ENCODE measurements at regions not wholly inside any gene's neighbourhood (a gene's known extent, or its start where the extent isn't known, plus 50 kb on each side); places are given as distances from the start of the nearest gene placed in this dataset.

DNA sequence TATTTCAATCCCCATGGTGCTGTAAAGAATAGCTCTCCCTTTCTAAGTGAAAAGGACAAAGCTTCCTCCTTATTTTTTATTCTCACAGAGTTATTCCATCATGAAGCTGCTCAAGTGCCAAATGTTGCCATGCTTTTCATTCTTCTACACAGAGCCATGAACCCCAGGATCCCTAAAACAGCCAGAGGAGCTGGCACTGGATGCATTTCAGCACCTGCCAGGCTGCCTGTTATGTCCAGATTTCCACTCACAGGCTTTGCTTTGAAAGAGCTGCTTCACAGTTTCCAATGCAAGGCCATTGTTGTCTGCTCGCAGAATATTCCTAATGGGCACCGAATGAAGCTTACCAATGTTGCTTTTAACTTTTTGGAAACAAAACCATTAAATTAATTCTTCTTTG is 256.2 kb upstream of the NPSR1 start:
- Histone ChIP-seq H3K27me3 (ENCODE audit: insufficient read depth) (no peaks in the 10 kb centered on the region), H3K36me3 (ENCODE audit: insufficient read depth) (no peaks in the 10 kb centered on the region), H3K79me2 (replicated peaks; ENCODE audit: insufficient read depth) (no peaks in the 10 kb centered on the region), H3F3A (replicated peaks; ENCODE audit: low read depth) (no peaks in the 10 kb centered on the region), H3K4me3 (no peak overlapping the region), H3K9me2 (ENCODE audit: insufficient read depth) (peaks cover 11% of the 10 kb centered on the region; the same call in 1 of the 2 replicates), H3K27ac (ENCODE audit: low read depth) (no peak overlapping the region), H3K4me1 (ENCODE audit: insufficient read depth) (0 out of 2 replicates have a peak, but pooled peaks cover 3% of the 10 kb centered on the region), H3K4me2 (no peak overlapping the region), H4K20me1 (replicated peaks; ENCODE audit: insufficient read depth) (no peaks in the 10 kb centered on the region), H2AFZ (no peak overlapping the region)
- H3K4me1 Mint-ChIP-seq = peaks cover 5% of the 10 kb centered on the region; the same call in 2 of the 3 replicates
- peaks cover 16% of the 10 kb centered on the region for H3K9me3 Mint-ChIP-seq
- ATAC-seq (no peak), DNase-seq (ENCODE audit: low spot score) (no peak)
- peaks cover 2% of the 10 kb centered on the region for H3K27me3 Mint-ChIP-seq (ENCODE audit: insufficient read depth, low read depth, poor library complexity)
- H3K36me3 Mint-ChIP-seq (ENCODE audit: low read depth) = peaks cover 5% of the 10 kb centered on the region; the same call in 2 of the 3 replicates
- H3K27ac Mint-ChIP-seq = no peak overlapping the region
- H3K4me3 Mint-ChIP-seq = no peak overlapping the region
- TF ChIP-seq, protein P1, sequence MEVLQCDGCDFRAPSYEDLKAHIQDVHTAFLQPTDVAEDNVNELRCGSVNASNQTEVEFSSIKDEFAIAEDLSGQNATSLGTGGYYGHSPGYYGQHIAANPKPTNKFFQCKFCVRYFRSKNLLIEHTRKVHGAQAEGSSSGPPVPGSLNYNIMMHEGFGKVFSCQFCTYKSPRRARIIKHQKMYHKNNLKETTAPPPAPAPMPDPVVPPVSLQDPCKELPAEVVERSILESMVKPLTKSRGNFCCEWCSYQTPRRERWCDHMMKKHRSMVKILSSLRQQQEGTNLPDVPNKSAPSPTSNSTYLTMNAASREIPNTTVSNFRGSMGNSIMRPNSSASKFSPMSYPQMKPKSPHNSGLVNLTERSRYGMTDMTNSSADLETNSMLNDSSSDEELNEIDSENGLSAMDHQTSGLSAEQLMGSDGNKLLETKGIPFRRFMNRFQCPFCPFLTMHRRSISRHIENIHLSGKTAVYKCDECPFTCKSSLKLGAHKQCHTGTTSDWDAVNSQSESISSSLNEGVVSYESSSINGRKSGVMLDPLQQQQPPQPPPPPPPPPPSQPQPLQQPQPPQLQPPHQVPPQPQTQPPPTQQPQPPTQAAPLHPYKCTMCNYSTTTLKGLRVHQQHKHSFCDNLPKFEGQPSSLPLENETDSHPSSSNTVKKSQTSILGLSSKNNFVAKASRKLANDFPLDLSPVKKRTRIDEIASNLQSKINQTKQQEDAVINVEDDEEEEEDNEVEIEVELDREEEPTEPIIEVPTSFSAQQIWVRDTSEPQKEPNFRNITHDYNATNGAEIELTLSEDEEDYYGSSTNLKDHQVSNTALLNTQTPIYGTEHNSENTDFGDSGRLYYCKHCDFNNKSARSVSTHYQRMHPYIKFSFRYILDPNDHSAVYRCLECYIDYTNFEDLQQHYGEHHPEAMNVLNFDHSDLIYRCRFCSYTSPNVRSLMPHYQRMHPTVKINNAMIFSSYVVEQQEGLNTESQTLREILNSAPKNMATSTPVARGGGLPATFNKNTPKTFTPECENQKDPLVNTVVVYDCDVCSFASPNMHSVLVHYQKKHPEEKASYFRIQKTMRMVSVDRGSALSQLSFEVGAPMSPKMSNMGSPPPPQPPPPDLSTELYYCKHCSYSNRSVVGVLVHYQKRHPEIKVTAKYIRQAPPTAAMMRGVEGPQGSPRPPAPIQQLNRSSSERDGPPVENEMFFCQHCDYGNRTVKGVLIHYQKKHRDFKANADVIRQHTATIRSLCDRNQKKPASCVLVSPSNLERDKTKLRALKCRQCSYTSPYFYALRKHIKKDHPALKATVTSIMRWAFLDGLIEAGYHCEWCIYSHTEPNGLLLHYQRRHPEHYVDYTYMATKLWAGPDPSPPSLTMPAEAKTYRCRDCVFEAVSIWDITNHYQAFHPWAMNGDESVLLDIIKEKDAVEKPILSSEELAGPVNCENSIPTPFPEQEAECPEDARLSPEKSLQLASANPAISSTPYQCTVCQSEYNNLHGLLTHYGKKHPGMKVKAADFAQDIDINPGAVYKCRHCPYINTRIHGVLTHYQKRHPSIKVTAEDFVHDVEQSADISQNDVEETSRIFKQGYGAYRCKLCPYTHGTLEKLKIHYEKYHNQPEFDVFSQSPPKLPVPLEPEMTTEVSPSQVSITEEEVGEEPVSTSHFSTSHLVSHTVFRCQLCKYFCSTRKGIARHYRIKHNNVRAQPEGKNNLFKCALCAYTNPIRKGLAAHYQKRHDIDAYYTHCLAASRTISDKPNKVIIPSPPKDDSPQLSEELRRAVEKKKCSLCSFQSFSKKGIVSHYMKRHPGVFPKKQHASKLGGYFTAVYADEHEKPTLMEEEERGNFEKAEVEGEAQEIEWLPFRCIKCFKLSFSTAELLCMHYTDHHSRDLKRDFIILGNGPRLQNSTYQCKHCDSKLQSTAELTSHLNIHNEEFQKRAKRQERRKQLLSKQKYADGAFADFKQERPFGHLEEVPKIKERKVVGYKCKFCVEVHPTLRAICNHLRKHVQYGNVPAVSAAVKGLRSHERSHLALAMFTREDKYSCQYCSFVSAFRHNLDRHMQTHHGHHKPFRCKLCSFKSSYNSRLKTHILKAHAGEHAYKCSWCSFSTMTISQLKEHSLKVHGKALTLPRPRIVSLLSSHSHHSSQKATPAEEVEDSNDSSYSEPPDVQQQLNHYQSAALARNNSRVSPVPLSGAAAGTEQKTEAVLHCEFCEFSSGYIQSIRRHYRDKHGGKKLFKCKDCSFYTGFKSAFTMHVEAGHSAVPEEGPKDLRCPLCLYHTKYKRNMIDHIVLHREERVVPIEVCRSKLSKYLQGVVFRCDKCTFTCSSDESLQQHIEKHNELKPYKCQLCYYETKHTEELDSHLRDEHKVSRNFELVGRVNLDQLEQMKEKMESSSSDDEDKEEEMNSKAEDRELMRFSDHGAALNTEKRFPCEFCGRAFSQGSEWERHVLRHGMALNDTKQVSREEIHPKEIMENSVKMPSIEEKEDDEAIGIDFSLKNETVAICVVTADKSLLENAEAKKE (CRISPR knock-in tag; IDR thresholded peaks at IDR 0.05) = no peak
- TF ChIP-seq CREB1 (CRISPR knock-in tag; IDR thresholded peaks at IDR 0.05; ENCODE audit: low read depth) (no peak), NANOG (IDR thresholded peaks at IDR 0.05; ENCODE audit: borderline replicate concordance) (no peak), EZH2phosphoT487 (IDR thresholded peaks at IDR 0.05; ENCODE audit: unreplicated experiment) (no peak), POLR2AphosphoS5 (IDR thresholded peaks at IDR 0.05; ENCODE audit: low read depth) (no peak), ZNF114 (CRISPR knock-in tag; IDR thresholded peaks at IDR 0.05) (no peak), ZNF331 (CRISPR knock-in tag; IDR thresholded peaks at IDR 0.05; ENCODE audit: low read depth) (no peak), EZH2 (IDR thresholded peaks at IDR 0.05; ENCODE audit: low read depth, unreplicated experiment) (no peak), JUNB (IDR thresholded peaks at IDR 0.05; ENCODE audit: unreplicated experiment) (no peak), STAT1 (IDR thresholded peaks at IDR 0.05; ENCODE audit: unreplicated experiment) (no peak)
- TF ChIP-seq, protein P2, sequence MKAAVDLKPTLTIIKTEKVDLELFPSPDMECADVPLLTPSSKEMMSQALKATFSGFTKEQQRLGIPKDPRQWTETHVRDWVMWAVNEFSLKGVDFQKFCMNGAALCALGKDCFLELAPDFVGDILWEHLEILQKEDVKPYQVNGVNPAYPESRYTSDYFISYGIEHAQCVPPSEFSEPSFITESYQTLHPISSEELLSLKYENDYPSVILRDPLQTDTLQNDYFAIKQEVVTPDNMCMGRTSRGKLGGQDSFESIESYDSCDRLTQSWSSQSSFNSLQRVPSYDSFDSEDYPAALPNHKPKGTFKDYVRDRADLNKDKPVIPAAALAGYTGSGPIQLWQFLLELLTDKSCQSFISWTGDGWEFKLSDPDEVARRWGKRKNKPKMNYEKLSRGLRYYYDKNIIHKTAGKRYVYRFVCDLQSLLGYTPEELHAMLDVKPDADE (IDR thresholded peaks at IDR 0.05) = no peak
- TF ChIP-seq, protein P3, sequence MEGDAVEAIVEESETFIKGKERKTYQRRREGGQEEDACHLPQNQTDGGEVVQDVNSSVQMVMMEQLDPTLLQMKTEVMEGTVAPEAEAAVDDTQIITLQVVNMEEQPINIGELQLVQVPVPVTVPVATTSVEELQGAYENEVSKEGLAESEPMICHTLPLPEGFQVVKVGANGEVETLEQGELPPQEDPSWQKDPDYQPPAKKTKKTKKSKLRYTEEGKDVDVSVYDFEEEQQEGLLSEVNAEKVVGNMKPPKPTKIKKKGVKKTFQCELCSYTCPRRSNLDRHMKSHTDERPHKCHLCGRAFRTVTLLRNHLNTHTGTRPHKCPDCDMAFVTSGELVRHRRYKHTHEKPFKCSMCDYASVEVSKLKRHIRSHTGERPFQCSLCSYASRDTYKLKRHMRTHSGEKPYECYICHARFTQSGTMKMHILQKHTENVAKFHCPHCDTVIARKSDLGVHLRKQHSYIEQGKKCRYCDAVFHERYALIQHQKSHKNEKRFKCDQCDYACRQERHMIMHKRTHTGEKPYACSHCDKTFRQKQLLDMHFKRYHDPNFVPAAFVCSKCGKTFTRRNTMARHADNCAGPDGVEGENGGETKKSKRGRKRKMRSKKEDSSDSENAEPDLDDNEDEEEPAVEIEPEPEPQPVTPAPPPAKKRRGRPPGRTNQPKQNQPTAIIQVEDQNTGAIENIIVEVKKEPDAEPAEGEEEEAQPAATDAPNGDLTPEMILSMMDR (conservative IDR thresholded peaks at IDR 0.05; ENCODE audit: low read depth in 2 of 2) = no peak
- TF ChIP-seq, protein P4, sequence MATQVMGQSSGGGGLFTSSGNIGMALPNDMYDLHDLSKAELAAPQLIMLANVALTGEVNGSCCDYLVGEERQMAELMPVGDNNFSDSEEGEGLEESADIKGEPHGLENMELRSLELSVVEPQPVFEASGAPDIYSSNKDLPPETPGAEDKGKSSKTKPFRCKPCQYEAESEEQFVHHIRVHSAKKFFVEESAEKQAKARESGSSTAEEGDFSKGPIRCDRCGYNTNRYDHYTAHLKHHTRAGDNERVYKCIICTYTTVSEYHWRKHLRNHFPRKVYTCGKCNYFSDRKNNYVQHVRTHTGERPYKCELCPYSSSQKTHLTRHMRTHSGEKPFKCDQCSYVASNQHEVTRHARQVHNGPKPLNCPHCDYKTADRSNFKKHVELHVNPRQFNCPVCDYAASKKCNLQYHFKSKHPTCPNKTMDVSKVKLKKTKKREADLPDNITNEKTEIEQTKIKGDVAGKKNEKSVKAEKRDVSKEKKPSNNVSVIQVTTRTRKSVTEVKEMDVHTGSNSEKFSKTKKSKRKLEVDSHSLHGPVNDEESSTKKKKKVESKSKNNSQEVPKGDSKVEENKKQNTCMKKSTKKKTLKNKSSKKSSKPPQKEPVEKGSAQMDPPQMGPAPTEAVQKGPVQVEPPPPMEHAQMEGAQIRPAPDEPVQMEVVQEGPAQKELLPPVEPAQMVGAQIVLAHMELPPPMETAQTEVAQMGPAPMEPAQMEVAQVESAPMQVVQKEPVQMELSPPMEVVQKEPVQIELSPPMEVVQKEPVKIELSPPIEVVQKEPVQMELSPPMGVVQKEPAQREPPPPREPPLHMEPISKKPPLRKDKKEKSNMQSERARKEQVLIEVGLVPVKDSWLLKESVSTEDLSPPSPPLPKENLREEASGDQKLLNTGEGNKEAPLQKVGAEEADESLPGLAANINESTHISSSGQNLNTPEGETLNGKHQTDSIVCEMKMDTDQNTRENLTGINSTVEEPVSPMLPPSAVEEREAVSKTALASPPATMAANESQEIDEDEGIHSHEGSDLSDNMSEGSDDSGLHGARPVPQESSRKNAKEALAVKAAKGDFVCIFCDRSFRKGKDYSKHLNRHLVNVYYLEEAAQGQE (IDR thresholded peaks at IDR 0.05; ENCODE audit: unreplicated experiment) = no peak

Measured in GM23338 (cell line).